Coronary artery (tissue), 2 donors: ENCODE measurements at regions not wholly inside any gene's neighbourhood (a gene's known extent, or its start where the extent isn't known, plus 50 kb on each side); places are given as distances from the start of the nearest gene placed in this dataset.

Source experiments
- DNase-seq: peaks from one replicate; pipeline ENCODE4 v3.0.0-alpha.2; 2017; ENCODE audit warnings: low spot score
- H3K27ac ChIP-seq, 2 donors: fragments of 200-600 bp; sonication (generic); one replicate each; pipeline ENCODE4 v1.5.1; 2016 to 2019
- H3K4me3 ChIP-seq: fragments of 200-600 bp; sonication (generic); 2 replicates; pipeline ENCODE4 v1.5.1; 2016; ENCODE audit warnings: mild to moderate bottlenecking, moderate library complexity
- CTCF ChIP-seq: fragments of 200-600 bp; sonication (generic); IDR thresholded peaks from one replicate; pipeline ENCODE4 v1.5.1; 2019; ENCODE audit warnings: antibody characterized with exemption

DNA sequence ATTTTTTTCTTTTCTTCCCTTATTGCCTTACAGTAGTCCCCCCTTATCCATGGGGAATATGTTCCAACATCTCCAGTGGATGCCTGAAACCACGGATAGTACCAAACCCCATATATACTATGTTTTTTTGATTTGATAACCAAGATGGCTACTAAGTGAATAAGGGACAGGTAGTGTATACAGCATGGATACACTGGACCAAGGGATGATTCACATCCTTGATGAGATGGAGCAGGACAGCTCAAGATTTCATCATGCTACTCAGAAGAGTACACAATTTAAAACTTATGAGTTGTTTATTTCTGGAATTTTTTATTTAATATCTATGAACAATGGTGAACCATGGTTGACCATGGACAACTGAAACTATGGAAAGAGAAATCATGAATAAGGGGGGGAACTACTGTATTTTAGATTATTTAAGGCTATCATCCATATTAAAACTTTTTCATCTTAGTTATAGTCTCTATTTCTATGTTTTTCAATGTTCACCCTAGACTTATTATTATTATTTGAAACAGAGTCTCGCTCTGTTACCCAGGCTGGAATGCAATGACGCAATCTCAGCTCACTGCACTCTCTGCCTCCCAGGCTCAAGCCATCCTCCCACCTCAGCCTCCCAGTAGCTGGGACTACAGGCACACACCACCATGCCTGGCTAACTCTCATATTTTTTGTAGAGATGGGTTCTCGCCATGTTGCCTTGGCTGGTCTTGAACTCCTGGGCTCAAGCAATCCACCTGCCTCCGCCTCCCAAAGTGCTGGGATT, 188.0 kb upstream of the PELI2 start:
- Histone ChIP-seq H3K4me3 (no peak overlapping the region), H3K27ac (no peak overlapping the region)
- no peak for TF ChIP-seq CTCF
- DNase-seq: no peak

DNA sequence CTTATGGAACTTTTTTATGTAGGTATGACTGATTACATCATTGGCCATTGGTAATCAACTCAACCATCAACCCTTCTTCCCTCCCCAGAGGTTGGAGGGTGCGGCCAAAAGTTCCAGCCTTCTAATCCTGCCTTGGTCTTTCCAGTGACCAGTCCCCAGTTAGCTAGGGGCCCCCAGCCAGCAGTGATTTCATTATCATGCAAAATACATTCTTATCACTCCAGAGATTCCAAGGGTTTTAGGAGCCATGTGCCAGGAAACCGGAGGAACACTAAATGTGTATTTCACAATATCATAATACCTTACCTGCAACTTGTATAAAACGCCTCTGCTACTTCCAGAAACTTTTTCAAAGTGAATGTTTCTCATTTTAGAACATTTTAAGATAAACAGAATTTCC, 181.5 kb upstream of the PELI2 start:
- DNase-seq: no peak
- Histone ChIP-seq H3K4me3 (no peak overlapping the region), H3K27ac (no peak overlapping the region)
- no peak for TF ChIP-seq CTCF

DNA sequence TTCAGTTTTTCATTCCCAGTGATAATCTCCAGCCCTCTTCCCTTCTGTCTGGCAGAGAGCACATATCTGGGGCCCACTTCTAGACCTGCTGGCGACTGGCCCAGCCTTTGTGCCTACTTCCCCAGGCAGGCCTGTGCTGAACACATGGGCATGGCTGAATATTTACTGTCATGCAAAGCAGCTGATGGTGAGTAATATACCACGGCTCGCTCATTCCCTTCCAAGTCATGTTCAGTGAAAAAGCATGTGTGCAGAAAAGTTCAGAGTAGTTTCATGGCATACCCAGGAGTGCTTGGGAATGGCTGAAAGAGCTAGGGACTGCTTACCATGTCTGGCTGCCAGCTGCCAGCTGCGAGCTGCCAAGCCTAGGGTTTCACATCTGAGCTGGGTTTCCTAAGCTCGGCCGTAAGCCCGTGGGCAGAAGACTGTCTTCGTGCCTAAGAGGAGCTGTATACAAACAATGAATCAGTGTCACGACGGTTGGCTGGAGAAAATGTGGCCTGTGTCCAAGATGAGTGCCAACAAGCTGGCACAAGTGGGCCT, 179.9 kb upstream of the PELI2 start:
- DNase-seq: no peak
- no peak overlapping the region for H3K27ac ChIP-seq
- H3K4me3 ChIP-seq: no peak overlapping the region
- no peak for TF ChIP-seq CTCF

GRCh38 chr14:55942076-55942654, 176.0 kb upstream of the PELI2 start:
- Histone ChIP-seq H3K4me3 (no peak overlapping the region), H3K27ac (no peak overlapping the region)
- no peak for TF ChIP-seq CTCF
- no peak for DNase-seq

DNA sequence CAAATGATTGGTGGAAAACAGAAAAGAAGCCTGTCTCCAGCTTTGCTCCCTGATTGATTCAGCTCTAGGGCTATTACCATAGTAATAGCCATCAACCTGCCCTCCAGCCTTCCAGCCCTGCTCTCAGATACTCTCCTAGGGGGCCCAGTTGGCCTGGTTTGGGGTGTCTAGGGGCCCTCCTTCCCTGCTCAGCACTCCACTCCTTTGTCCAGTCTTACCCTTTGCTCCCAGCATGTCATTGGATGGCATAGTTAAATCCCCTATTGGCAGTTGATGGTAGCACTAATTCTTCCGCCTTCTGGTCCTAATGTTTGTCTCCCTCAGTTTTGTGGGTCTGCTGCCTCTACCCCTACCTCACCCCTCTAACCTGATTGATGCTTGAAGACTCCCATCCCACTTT, 175.4 kb upstream of the PELI2 start:
- no peak overlapping the region for H3K4me3 ChIP-seq
- DNase-seq: no peak
- no peak overlapping the region for H3K27ac ChIP-seq
- no peak for TF ChIP-seq CTCF

- DNase-seq: no peak
- H3K27ac ChIP-seq: no peak overlapping the region
- H3K4me3 ChIP-seq: no peak overlapping the region
- no peak for TF ChIP-seq CTCF
Observed at GRCh38 chr14:55944757-55945156, 173.5 kb upstream of the PELI2 start.

DNA sequence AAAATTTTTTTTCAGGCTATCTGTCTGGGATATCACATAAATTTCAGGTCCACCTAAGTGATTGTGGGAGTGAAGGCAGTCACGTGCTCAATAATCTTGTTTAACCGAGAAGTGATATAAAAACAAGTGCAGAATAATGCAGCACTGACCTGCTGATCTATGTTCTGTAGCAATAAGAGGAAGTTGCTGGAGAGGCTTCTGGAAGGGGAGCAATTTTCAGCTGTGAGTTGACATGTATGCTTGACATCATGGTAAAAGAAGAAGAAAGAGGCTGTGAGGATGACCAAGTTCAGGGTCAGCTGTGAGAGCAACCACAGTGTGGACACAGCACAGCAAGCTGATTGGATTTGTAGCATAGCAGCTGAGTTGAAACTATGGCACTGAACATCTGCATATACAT, 172.0 kb upstream of the PELI2 start:
- no peak overlapping the region for H3K27ac ChIP-seq
- no peak overlapping the region for H3K4me3 ChIP-seq
- no peak for TF ChIP-seq CTCF
- DNase-seq: no peak
